AG09309 (cell line): ENCODE measurements at regions not wholly inside any gene's neighbourhood (a gene's known extent, or its start where the extent isn't known, plus 50 kb on each side); places are given as distances from the start of the nearest gene placed in this dataset.

Experiments used
- DNase-seq: peaks from one replicate; pipeline ENCODE4 v3.0.0-alpha.2; 2010; ENCODE audit warnings: low read depth
- H3K4me3 ChIP-seq: 2 replicates; pipeline ENCODE4 v1.5.1; 2011; ENCODE audit warnings: mild to moderate bottlenecking, low read depth, low read length, moderate library complexity; ENCODE audit not compliant: control insufficient read depth
- TF ChIP-seq, protein P1 (sequence below): IDR thresholded peaks from 2 replicates; pipeline ENCODE4 v1.5.1; 2011; ENCODE audit warnings: mild to moderate bottlenecking, low read depth, low read length, inconsistent platforms; ENCODE audit not compliant: insufficient read depth, control insufficient read depth; ENCODE audit errors: missing control alignments

DNA sequence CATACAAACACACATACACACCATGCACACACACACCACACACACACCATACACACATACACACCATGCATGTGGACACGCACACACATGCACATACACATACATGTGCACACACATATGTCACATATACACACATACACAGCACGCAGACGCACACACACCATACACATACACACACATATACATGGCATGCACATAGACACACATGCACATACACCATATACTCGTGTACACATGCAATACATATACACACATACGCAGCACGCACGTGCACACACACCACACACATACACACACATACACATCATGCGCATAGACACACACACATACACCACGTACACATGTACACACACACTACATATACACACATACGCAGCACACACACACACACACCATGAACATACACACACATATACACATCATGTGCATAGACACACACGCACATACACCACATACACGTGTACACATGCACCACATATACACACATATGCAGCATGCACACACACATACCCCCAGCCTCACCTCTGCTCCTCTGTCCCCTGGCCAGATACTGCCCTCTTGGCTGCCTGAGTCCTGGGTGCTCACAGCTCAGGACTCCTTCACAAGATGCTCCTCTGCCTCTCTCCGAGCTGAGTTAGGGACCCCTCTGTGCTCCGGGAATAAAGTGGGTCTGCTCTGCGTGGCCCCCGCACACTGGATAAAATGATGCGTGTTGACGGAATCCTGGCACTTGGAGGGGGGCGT, 70.9 kb upstream of the ARHGEF7 start:
- TF ChIP-seq, protein P1, sequence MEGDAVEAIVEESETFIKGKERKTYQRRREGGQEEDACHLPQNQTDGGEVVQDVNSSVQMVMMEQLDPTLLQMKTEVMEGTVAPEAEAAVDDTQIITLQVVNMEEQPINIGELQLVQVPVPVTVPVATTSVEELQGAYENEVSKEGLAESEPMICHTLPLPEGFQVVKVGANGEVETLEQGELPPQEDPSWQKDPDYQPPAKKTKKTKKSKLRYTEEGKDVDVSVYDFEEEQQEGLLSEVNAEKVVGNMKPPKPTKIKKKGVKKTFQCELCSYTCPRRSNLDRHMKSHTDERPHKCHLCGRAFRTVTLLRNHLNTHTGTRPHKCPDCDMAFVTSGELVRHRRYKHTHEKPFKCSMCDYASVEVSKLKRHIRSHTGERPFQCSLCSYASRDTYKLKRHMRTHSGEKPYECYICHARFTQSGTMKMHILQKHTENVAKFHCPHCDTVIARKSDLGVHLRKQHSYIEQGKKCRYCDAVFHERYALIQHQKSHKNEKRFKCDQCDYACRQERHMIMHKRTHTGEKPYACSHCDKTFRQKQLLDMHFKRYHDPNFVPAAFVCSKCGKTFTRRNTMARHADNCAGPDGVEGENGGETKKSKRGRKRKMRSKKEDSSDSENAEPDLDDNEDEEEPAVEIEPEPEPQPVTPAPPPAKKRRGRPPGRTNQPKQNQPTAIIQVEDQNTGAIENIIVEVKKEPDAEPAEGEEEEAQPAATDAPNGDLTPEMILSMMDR = no peak
- no peak overlapping the region for H3K4me3 ChIP-seq
- no peak for DNase-seq

DNA sequence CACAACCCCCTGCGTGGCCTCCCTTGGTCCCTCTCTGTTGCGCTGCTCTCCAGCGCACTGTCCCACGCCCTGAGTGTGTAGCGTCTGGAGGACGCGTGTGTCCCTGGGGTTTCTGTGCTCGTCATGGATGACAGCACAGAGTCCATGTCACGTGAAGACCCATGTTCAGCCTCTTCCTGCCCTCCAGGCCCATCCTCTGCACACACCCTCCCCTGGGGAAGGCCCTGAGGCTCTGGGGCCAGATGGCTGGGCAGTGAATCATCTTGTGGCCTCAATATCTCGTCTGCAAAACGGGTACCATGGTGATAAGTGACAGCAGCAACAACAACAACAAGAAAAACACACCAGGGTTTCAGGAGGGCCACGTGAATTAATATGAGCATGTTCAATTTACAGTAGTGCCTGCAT, 71.5 kb upstream of the ARHGEF7 start:
- TF ChIP-seq, protein P1 = no peak
- no peak for DNase-seq
- no peak overlapping the region for H3K4me3 ChIP-seq

DNA sequence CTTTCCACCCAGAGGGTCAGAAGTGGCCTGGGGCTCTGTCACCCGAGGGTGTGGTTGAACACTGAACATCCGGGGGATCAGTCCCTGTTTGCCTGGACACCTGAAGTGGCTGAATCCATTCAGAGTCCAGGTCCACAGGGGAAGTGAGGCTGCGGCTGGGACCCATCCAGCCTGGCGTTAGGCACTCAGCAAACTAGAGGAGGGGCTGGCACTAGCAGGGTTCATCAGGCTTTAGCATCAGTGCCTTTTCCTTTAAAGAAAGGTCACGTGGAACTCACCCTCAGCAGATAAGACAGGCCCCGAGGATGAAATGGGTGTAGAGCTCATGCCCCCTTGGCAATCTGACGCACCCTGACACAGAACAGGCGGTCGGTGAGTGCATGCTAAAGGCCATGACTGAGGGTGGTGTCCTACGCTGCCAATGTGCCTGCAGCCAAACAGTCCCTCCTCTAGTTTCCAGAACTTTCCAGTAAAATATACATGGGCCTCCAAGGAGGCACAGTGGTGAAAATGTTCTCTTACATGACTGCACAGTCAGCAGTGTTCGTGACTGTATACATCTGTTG, 72.4 kb upstream of the ARHGEF7 start:
- no peak overlapping the region for H3K4me3 ChIP-seq
- TF ChIP-seq, protein P1 = no peak
- no peak for DNase-seq

DNA sequence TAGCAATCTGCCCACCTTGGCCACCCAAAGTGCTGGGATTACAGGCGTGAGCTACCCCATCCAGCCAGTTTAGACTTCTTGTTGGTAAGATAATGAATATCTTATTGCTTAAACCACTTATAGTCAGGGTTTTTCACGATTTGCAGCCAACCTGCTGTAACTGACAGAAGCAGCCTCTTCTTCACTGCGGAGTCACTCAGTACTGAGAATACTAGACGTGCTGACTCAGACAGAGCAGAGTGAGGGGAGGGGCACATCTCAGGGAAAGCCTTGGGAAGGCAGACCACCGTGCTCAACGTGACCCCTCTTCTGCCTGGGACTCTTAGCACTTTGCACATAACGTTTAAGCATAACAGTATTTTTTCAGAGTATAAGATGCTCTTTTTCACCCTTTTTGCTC, 74.3 kb upstream of the ARHGEF7 start:
- TF ChIP-seq, protein P1 = no peak
- no peak for DNase-seq
- H3K4me3 ChIP-seq = no peak overlapping the region

DNA sequence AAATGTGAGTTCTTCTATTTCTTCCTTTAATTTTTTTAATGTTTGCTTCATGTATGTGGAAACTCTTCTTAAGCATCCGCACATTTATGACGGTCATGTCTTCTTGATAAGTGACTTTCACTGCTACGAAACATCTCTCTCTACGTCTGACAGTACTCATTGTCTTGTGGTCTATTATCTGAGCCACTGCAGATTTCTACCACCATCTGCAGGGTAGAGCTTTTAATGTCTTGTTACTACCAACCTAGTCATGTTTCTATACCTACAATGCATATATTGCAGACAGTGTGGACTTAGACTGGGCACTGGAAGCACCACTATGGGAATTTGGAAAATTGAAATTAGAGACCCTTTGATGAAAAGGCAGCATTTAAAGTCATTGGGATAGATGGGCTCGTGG, 75.4 kb upstream of the ARHGEF7 start:
- TF ChIP-seq, protein P1 = no peak
- H3K4me3 ChIP-seq = no peak overlapping the region
- no peak for DNase-seq

DNA sequence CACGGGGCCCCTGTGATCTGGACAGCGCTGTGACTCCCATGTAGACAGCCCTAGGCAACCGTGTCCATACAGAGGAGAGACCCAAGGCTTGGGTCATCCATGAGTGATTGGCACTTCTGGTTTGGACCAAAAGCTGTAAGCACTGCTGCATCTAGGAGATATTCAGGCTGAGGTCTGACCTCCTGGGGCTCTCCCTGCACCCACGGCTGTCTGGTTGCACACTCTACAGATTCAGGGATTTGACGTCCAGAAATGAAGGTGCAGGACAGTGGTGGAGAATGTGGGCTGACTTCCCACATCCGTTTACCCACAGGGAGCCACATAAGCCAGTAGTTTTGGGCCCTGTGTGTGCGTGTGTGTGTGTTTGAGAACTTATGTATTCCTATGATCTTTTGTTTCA, 76.2 kb upstream of the ARHGEF7 start:
- no peak for DNase-seq
- H3K4me3 ChIP-seq = no peak overlapping the region
- TF ChIP-seq, protein P1 = no peak
